Hepatocyte (in vitro differentiated cells): ENCODE measurements at regions not wholly inside any gene's neighbourhood (a gene's known extent, or its start where the extent isn't known, plus 50 kb on each side); places are given as distances from the start of the nearest gene placed in this dataset.

Source experiments
- DNase-seq: peaks from one replicate; pipeline ENCODE4 v3.0.0-alpha.2; 2016; ENCODE audit warnings: low spot score
- H2AFZ ChIP-seq: fragments of 200-600 bp; sonication (generic); 2 replicates; pipeline ENCODE4 v1.6.0; 2016; ENCODE audit warnings: antibody characterized with exemption, mild to moderate bottlenecking
- H3K27ac ChIP-seq: fragments of 200-600 bp; sonication (generic); 2 replicates; pipeline ENCODE4 v1.5.1; 2016; ENCODE audit warnings: mild to moderate bottlenecking
- H3K27me3 ChIP-seq: fragments of 200-600 bp; sonication (generic); 2 replicates; pipeline ENCODE4 v1.6.1; 2016
- H3K36me3 ChIP-seq: fragments of 200-600 bp; sonication (generic); replicated peaks from 2 replicates; pipeline ENCODE4 v1.5.1; 2016; ENCODE audit warnings: low read depth; ENCODE audit not compliant: insufficient read depth
- H3K4me1 ChIP-seq: fragments of 200-600 bp; sonication (generic); 2 replicates; pipeline ENCODE4 v1.5.1; 2016; ENCODE audit warnings: mild to moderate bottlenecking, moderate library complexity; ENCODE audit not compliant: insufficient read depth
- H3K4me2 ChIP-seq: fragments of 200-600 bp; sonication (generic); 2 replicates; pipeline ENCODE4 v1.6.0; 2016
- H3K4me3 ChIP-seq: fragments of 200-600 bp; sonication (generic); 2 replicates; pipeline ENCODE4 v1.5.1; 2016; ENCODE audit warnings: mild to moderate bottlenecking
- H3K79me2 ChIP-seq: fragments of 200-600 bp; sonication (generic); 2 replicates; pipeline ENCODE4 v1.6.0; 2017; ENCODE audit warnings: mild to moderate bottlenecking
- H3K9me2 ChIP-seq: fragments of 200-600 bp; sonication (generic); replicated peaks from 2 replicates; pipeline ENCODE4 v1.6.0; 2017; ENCODE audit warnings: mild to moderate bottlenecking; ENCODE audit not compliant: insufficient read depth
- H3K9me3 ChIP-seq: fragments of 200-600 bp; sonication (generic); 2 replicates; pipeline ENCODE4 v1.5.1; 2016; ENCODE audit warnings: low read depth, mild to moderate bottlenecking
- H4K20me1 ChIP-seq: fragments of 200-600 bp; sonication (generic); 2 replicates; pipeline ENCODE4 v1.6.0; 2016; ENCODE audit warnings: mild to moderate bottlenecking; ENCODE audit not compliant: insufficient read depth, poor library complexity, severe bottlenecking
- CTCF ChIP-seq: fragments of 200-600 bp; sonication (generic); IDR thresholded peaks from 2 replicates; pipeline ENCODE4 v1.5.1; 2016; ENCODE audit warnings: antibody characterized with exemption, mild to moderate bottlenecking; ENCODE audit not compliant: poor library complexity
- EZH2 ChIP-seq: fragments of 200-600 bp; sonication (generic); IDR thresholded peaks from 2 replicates; pipeline ENCODE4 v1.6.1; 2016; ENCODE audit warnings: antibody characterized with exemption, mild to moderate bottlenecking, borderline replicate concordance
- EZH2phosphoT487 ChIP-seq: fragments of 200-600 bp; sonication (generic); IDR thresholded peaks from one replicate; pipeline ENCODE4 v1.6.1; 2018; ENCODE audit warnings: antibody characterized with exemption, mild to moderate bottlenecking, low read depth, moderate library complexity; ENCODE audit not compliant: unreplicated experiment, severe bottlenecking
- WGBS: methylation state at CpG from one replicate; pipeline ENCODE4 v1.1.6; 2016; ENCODE audit warnings: low lambda C conversion rate; ENCODE audit errors: missing lambda C conversion rate; 5-methylcytosine and 5-hydroxymethylcytosine counted together

- Histone ChIP-seq H2AFZ (no peak overlapping the region), H3K4me1 (no peaks in the 10 kb centered on the region), H3K27ac (peak overlapping the region; percentile 5), H3K36me3 (no peaks in the 10 kb centered on the region), H3K9me3 (no peaks in the 10 kb centered on the region), H3K27me3 (no peaks in the 10 kb centered on the region), H3K4me2 (no peak overlapping the region), H3K79me2 (no peaks in the 10 kb centered on the region), H4K20me1 (no peaks in the 10 kb centered on the region), H3K9me2 (no peaks in the 10 kb centered on the region), H3K4me3 (no peak overlapping the region)
- TF ChIP-seq EZH2phosphoT487 (no peak), CTCF (peak; percentile 86), EZH2 (no peak)
- WGBS: 31% methylated on average over 4 of the region's 4 CpGs
- DNase-seq: peak; percentile 75
These were observed 122.6 kb upstream of the MCHR2 start for GRCh38 chr6:100116411-100117194.

- H3K27ac ChIP-seq: peak overlapping the region; percentile 6
- no peak for DNase-seq
- H3K4me1 ChIP-seq: no peaks in the 10 kb centered on the region
- H3K9me2 ChIP-seq: no peaks in the 10 kb centered on the region
- H2AFZ ChIP-seq: no peak overlapping the region
- TF ChIP-seq CTCF: no peak
- TF ChIP-seq EZH2phosphoT487: peak; percentile 35
- H3K4me3 ChIP-seq: no peak overlapping the region
- no peaks in the 10 kb centered on the region for H3K36me3 ChIP-seq
- no peaks in the 10 kb centered on the region for H3K79me2 ChIP-seq
- 55% methylated on average over 1 of the region's 1 CpG for WGBS
- no peaks in the 10 kb centered on the region for H4K20me1 ChIP-seq
- H3K9me3 ChIP-seq: no peaks in the 10 kb centered on the region
- H3K27me3 ChIP-seq: no peaks in the 10 kb centered on the region
- no peak overlapping the region for H3K4me2 ChIP-seq
These were observed 121.5 kb upstream of the MCHR2 start for GRCh38 chr6:100115407-100116101.

- H3K9me2 ChIP-seq: no peaks in the 10 kb centered on the region
- no peak overlapping the region for H3K4me3 ChIP-seq
- H3K9me3 ChIP-seq: no peaks in the 10 kb centered on the region
- H2AFZ ChIP-seq: no peak overlapping the region
- H3K79me2 ChIP-seq: no peaks in the 10 kb centered on the region
- no peaks in the 10 kb centered on the region for H4K20me1 ChIP-seq
- no peaks in the 10 kb centered on the region for H3K4me1 ChIP-seq
- no peak overlapping the region for H3K27ac ChIP-seq
- WGBS: 66% methylated on average over 8 of the region's 8 CpGs
- no peaks in the 10 kb centered on the region for H3K36me3 ChIP-seq
- H3K4me2 ChIP-seq: no peak overlapping the region
- no peaks in the 10 kb centered on the region for H3K27me3 ChIP-seq
- no peak for DNase-seq
- TF ChIP-seq CTCF: no peak
- no peak for TF ChIP-seq EZH2
- no peak for TF ChIP-seq EZH2phosphoT487
These were observed 119.0 kb upstream of the MCHR2 start for GRCh38 chr6:100112855-100113508.
